Nephron progenitor cell (in vitro differentiated cells): ENCODE measurements at regions not wholly inside any gene's neighbourhood (a gene's known extent, or its start where the extent isn't known, plus 50 kb on each side); places are given as distances from the start of the nearest gene placed in this dataset.
"Not testable (repeated sequence)": the region's sequence is repeated elsewhere in the genome, so short reads cannot be mapped to it uniquely, and the experiment has no call there.

Experiments
- DNase-seq: peaks from one replicate; pipeline ENCODE4 v3.0.0; 2021
- H3K27ac Mint-ChIP-seq: 2 replicates; pipeline ENCODE4 v1.8.0; 2021; ENCODE audit warnings: mild to moderate bottlenecking, moderate library complexity, mixed read lengths
- H3K27me3 Mint-ChIP-seq: 2 replicates; pipeline ENCODE4 v1.8.0; 2021; ENCODE audit warnings: mild to moderate bottlenecking, low read depth, mixed read lengths; ENCODE audit not compliant: poor library complexity
- H3K36me3 Mint-ChIP-seq: 2 replicates; pipeline ENCODE4 v1.8.0; 2021; ENCODE audit warnings: low read depth, mixed read lengths
- H3K4me1 Mint-ChIP-seq: 2 replicates; pipeline ENCODE4 v1.8.0; 2021; ENCODE audit warnings: mixed read lengths
- H3K4me3 Mint-ChIP-seq: 2 replicates; pipeline ENCODE4 v1.8.0; 2021; ENCODE audit warnings: mild to moderate bottlenecking, moderate library complexity, mixed read lengths
- H3K9me3 Mint-ChIP-seq: 2 replicates; pipeline ENCODE4 v1.8.0; 2021; ENCODE audit warnings: mild to moderate bottlenecking, moderate library complexity, mixed read lengths
- CTCF ChIP-seq: fragments of 200-600 bp; sonication (generic); IDR thresholded peaks from 2 replicates; pipeline ENCODE4 v1.5.0; 2021; ENCODE audit warnings: antibody characterized with exemption

- no peaks in the 10 kb centered on the region for H3K36me3 Mint-ChIP-seq
- H3K27ac Mint-ChIP-seq, result no peak overlapping the region
- no peaks in the 10 kb centered on the region for H3K27me3 Mint-ChIP-seq
- no peak for DNase-seq
- H3K9me3 Mint-ChIP-seq, result peaks cover 11% of the 10 kb centered on the region
- H3K4me3 Mint-ChIP-seq, result no peak overlapping the region
- H3K4me1 Mint-ChIP-seq, result no peaks in the 10 kb centered on the region
- TF ChIP-seq CTCF, result no peak
These were observed 587.8 kb upstream of the BCHE start for GRCh38 chr3:166425021-166425420.

- peaks cover 13% of the 10 kb centered on the region for H3K9me3 Mint-ChIP-seq
- H3K27ac Mint-ChIP-seq, H3K36me3 Mint-ChIP-seq, H3K27me3 Mint-ChIP-seq, H3K4me3 Mint-ChIP-seq, DNase-seq, H3K4me1 Mint-ChIP-seq: not testable (repeated sequence)
These were observed 586.7 kb upstream of the BCHE start for GRCh38 chr3:166423824-166424513.

GRCh38 chr3:166422556-166422955, 585.3 kb upstream of the BCHE start:
- no peak overlapping the region for H3K4me3 Mint-ChIP-seq
- no peaks in the 10 kb centered on the region for H3K27me3 Mint-ChIP-seq
- H3K9me3 Mint-ChIP-seq, result peaks cover 13% of the 10 kb centered on the region
- DNase-seq, result no peak
- TF ChIP-seq CTCF, result no peak
- no peaks in the 10 kb centered on the region for H3K4me1 Mint-ChIP-seq
- H3K36me3 Mint-ChIP-seq, result no peaks in the 10 kb centered on the region
- H3K27ac Mint-ChIP-seq, result no peak overlapping the region

- Mint-ChIP-seq H3K9me3 (peaks cover 13% of the 10 kb centered on the region), H3K4me3 (no peak overlapping the region), H3K36me3 (no peaks in the 10 kb centered on the region), H3K27ac (no peak overlapping the region), H3K27me3 (no peaks in the 10 kb centered on the region), H3K4me1 (no peaks in the 10 kb centered on the region)
- TF ChIP-seq CTCF, result no peak
- DNase-seq, result no peak
These were observed 582.8 kb upstream of the BCHE start for GRCh38 chr3:166420071-166420470.

GRCh38 chr3:166405896-166406295, 568.7 kb upstream of the BCHE start:
- H3K4me3 Mint-ChIP-seq, result no peak overlapping the region
- H3K27ac Mint-ChIP-seq, result no peak overlapping the region
- H3K9me3 Mint-ChIP-seq, result no peaks in the 10 kb centered on the region
- no peaks in the 10 kb centered on the region for H3K36me3 Mint-ChIP-seq
- TF ChIP-seq CTCF, result no peak
- DNase-seq, result no peak
- no peaks in the 10 kb centered on the region for H3K4me1 Mint-ChIP-seq
- H3K27me3 Mint-ChIP-seq, result no peaks in the 10 kb centered on the region

GRCh38 chr3:166405465-166405864, 568.2 kb upstream of the BCHE start:
- H3K4me3 Mint-ChIP-seq, result no peak overlapping the region
- no peaks in the 10 kb centered on the region for H3K9me3 Mint-ChIP-seq
- no peak overlapping the region for H3K27ac Mint-ChIP-seq
- TF ChIP-seq CTCF, result no peak
- no peaks in the 10 kb centered on the region for H3K27me3 Mint-ChIP-seq
- no peak for DNase-seq
- no peaks in the 10 kb centered on the region for H3K36me3 Mint-ChIP-seq
- H3K4me1 Mint-ChIP-seq, result no peaks in the 10 kb centered on the region
